H9 (cell line): ENCODE measurements at regions not wholly inside any gene's neighbourhood (a gene's known extent, or its start where the extent isn't known, plus 50 kb on each side); places are given as distances from the start of the nearest gene placed in this dataset.
"Not testable (repeated sequence)": the region's sequence is repeated elsewhere in the genome, so short reads cannot be mapped to it uniquely, and the experiment has no call there.

Experiments
- DNase-seq: peaks from one replicate; pipeline ENCODE4 v3.0.0-alpha.2; 2017
- H2AFZ ChIP-seq: one replicate; pipeline ENCODE4 v1.6.1; 2013; ENCODE audit warnings: mild to moderate bottlenecking, low read length, control low read depth, moderate library complexity
- H2AK5ac ChIP-seq: 2 replicates; pipeline ENCODE4 v1.6.1; 2013; ENCODE audit warnings: low read length, control low read depth, mixed read lengths; ENCODE audit not compliant: insufficient read length
- H2BK120ac ChIP-seq: one replicate; pipeline ENCODE4 v1.6.1; 2013; ENCODE audit warnings: low read depth, mild to moderate bottlenecking, low read length, control low read depth, inconsistent platforms; ENCODE audit not compliant: poor library complexity, severe bottlenecking
- H2BK12ac ChIP-seq: 2 replicates; pipeline ENCODE4 v1.6.1; 2013; ENCODE audit warnings: low read length, control low read depth, mixed read lengths, low read depth; ENCODE audit not compliant: insufficient read length
- H2BK15ac ChIP-seq: 2 replicates; pipeline ENCODE4 v1.6.1; 2013; ENCODE audit warnings: low read depth, low read length, control low read depth
- H2BK20ac ChIP-seq: one replicate; pipeline ENCODE4 v1.6.1; 2013; ENCODE audit warnings: low read depth, mild to moderate bottlenecking, low read length, control low read depth, inconsistent platforms; ENCODE audit not compliant: poor library complexity, severe bottlenecking
- H2BK5ac ChIP-seq: 2 replicates; pipeline ENCODE4 v1.6.1; 2013; ENCODE audit warnings: low read length, control low read depth, mixed read lengths; ENCODE audit not compliant: insufficient read length
- H3K14ac ChIP-seq: 2 replicates; pipeline ENCODE4 v1.6.1; 2013; ENCODE audit warnings: low read length, control low read depth; ENCODE audit not compliant: insufficient read depth
- H3K18ac ChIP-seq: 2 replicates; pipeline ENCODE4 v1.6.1; 2013; ENCODE audit warnings: low read depth, mild to moderate bottlenecking, mixed read lengths, low read length, control low read depth; ENCODE audit not compliant: insufficient read length
- H3K23ac ChIP-seq: 2 replicates; pipeline ENCODE4 v1.6.1; 2013; ENCODE audit warnings: low read length, control low read depth, mixed read lengths, low read depth; ENCODE audit not compliant: insufficient read length
- H3K23me2 ChIP-seq: 2 replicates; pipeline ENCODE4 v1.6.1; 2013; ENCODE audit warnings: low read depth, mild to moderate bottlenecking, mixed read lengths, low read length, control low read depth; ENCODE audit not compliant: insufficient read length, poor library complexity, severe bottlenecking
- H3K27ac ChIP-seq: 2 replicates; pipeline ENCODE4 v1.5.1; 2013; ENCODE audit warnings: low read length, control low read depth, mixed read lengths, low read depth; ENCODE audit not compliant: insufficient read length
- H3K27me3 ChIP-seq: 2 replicates; pipeline ENCODE4 v1.6.1; 2013; ENCODE audit warnings: low read length, control low read depth, inconsistent platforms; ENCODE audit not compliant: insufficient read depth
- H3K4ac ChIP-seq: 2 replicates; pipeline ENCODE4 v1.6.1; 2013; ENCODE audit warnings: low read depth, mild to moderate bottlenecking, control low read depth, inconsistent platforms, low read length, moderate library complexity
- H3K4me1 ChIP-seq: 2 replicates; pipeline ENCODE4 v1.6.1; 2013; ENCODE audit warnings: low read length, control low read depth, inconsistent platforms; ENCODE audit not compliant: insufficient read depth
- H3K4me2 ChIP-seq: 2 replicates; pipeline ENCODE4 v1.6.1; 2013; ENCODE audit warnings: low read length, control low read depth, mixed read lengths; ENCODE audit not compliant: insufficient read length, insufficient read depth
- H3K56ac ChIP-seq: 2 replicates; pipeline ENCODE4 v1.6.1; 2013; ENCODE audit warnings: low read depth, mild to moderate bottlenecking, mixed read lengths, low read length, control low read depth; ENCODE audit not compliant: insufficient read length
- H3K79me1 ChIP-seq: 2 replicates; pipeline ENCODE4 v1.6.1; 2013; ENCODE audit warnings: low read depth, mild to moderate bottlenecking, moderate library complexity, low read length, control low read depth, inconsistent platforms; ENCODE audit not compliant: insufficient read depth, poor library complexity, severe bottlenecking
- H3K79me2 ChIP-seq: 2 replicates; pipeline ENCODE4 v1.6.1; 2013; ENCODE audit warnings: low read length, control low read depth, inconsistent platforms; ENCODE audit not compliant: insufficient read depth
- H3K9ac ChIP-seq: 2 replicates; pipeline ENCODE4 v1.6.1; 2013; ENCODE audit warnings: low read length, control low read depth, mixed read lengths; ENCODE audit not compliant: insufficient read length; ENCODE audit errors: extremely low read depth
- H3K9me3 ChIP-seq: one replicate; pipeline ENCODE4 v1.6.1; 2013; ENCODE audit warnings: low read depth, low read length, inconsistent platforms; ENCODE audit not compliant: control insufficient read depth
- H3T11ph ChIP-seq: one replicate; pipeline ENCODE4 v1.6.1; 2013; ENCODE audit warnings: mild to moderate bottlenecking, low read length, control low read depth, inconsistent platforms
- H4K20me1 ChIP-seq: one replicate; pipeline ENCODE4 v1.6.1; 2013; ENCODE audit not compliant: control insufficient read depth, insufficient read length, insufficient read depth
- H4K5ac ChIP-seq: 2 replicates; pipeline ENCODE4 v1.6.1; 2013; ENCODE audit warnings: low read depth, mild to moderate bottlenecking, mixed read lengths, low read length, control low read depth; ENCODE audit not compliant: insufficient read length
- H4K8ac ChIP-seq: replicated peaks from 2 replicates; pipeline ENCODE4 v1.6.1; 2013; ENCODE audit warnings: low read length, control low read depth, mixed read lengths, low read depth; ENCODE audit not compliant: insufficient read length
- H4K91ac ChIP-seq: 2 replicates; pipeline ENCODE4 v1.6.1; 2013; ENCODE audit warnings: low read depth, mild to moderate bottlenecking, moderate library complexity, mixed read lengths, low read length, control low read depth; ENCODE audit not compliant: insufficient read length
- H3K27ac Mint-ChIP-seq, 3 experiments: 2 replicates in 2 of 3; 3 replicates in 1 of 3; pipeline ENCODE4 v1.8.0; 2020 to 2021; ENCODE audit warnings: mixed read lengths in 3 of 3, mild to moderate bottlenecking in 1 of 3, moderate library complexity in 1 of 3
- H3K27me3 Mint-ChIP-seq: 2 replicates; pipeline ENCODE4 v1.8.0; 2021; ENCODE audit warnings: low read depth, mild to moderate bottlenecking, moderate library complexity, mixed read lengths
- H3K36me3 Mint-ChIP-seq, 3 experiments: 2 replicates in 2 of 3; 3 replicates in 1 of 3; pipeline ENCODE4 v1.8.0; 2020 to 2021; ENCODE audit warnings: low read depth in 3 of 3, mixed read lengths in 3 of 3; ENCODE audit not compliant: insufficient read depth in 1 of 3
- H3K4me1 Mint-ChIP-seq, 2 experiments: 2 replicates each; pipeline ENCODE4 v1.8.0; 2020; ENCODE audit warnings: mixed read lengths in 2 of 2
- H3K4me3 Mint-ChIP-seq, 2 experiments: 2 replicates in 1 of 2; 3 replicates in 1 of 2; pipeline ENCODE4 v1.8.0; 2020 to 2021; ENCODE audit warnings: mild to moderate bottlenecking in 2 of 2, mixed read lengths in 2 of 2, moderate library complexity in 1 of 2
- H3K9me3 Mint-ChIP-seq, 2 experiments: 2 replicates in 1 of 2; 3 replicates in 1 of 2; pipeline ENCODE4 v1.8.0; 2020; ENCODE audit warnings: mild to moderate bottlenecking in 2 of 2, mixed read lengths in 2 of 2, moderate library complexity in 1 of 2
- CTCF ChIP-seq: fragments of 200-600 bp; sonication (generic); conservative IDR thresholded peaks from 3 replicates; pipeline ENCODE4 v1.8.0; 2021; ENCODE audit warnings: antibody characterized with exemption, mild to moderate bottlenecking
- whole genome bisulfite sequencing: extraction: QIAGEN DNeasy Blood & Tissue Kit; methylation state at CpG from one replicate; pipeline ENCODE4 v1.1.7; 2013; ENCODE audit warnings: missing lambda C conversion rate, low lambda C conversion rate, mixed read lengths; ENCODE audit not compliant: insufficient read length; ENCODE audit errors: extremely low coverage; 5-methylcytosine and 5-hydroxymethylcytosine counted together

DNA sequence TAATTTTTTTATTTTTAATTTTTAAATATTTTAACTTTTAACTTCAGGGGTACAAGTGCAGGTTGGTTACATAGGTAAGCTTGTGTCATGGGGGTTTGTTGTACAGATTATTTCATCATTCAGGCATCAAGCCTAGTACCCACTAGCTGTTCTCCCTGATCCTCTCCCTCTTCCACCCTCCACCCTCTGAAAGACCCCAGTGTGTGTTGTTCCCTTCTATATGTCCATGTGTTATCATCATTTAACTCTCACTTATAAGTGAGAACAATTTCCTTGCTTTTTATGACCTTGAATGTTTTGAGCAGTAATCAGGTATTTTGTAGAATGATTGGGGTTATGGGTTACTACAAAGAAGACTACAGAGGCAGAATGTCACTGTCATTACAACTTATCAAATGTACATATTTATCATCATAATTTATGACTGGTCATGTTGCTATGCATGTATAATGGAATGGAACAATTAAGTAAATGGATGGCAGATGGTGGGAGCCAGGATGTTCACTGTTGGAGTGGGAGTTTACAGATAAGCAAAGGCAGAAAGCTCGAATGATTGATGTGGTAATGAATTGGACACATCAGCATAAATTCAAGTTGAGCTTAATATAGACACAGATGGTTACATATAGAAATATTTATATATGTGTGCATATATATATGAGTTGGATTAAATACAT lies 563.8 kb upstream of the ROBO1 start:
- WGBS = no CpG with 5 or more reads among the region's 1 CpG
- no peak overlapping the region for H4K91ac ChIP-seq
- H4K5ac ChIP-seq = no peak overlapping the region
- no peaks in the 10 kb centered on the region for H3K9me3 Mint-ChIP-seq
- no peak overlapping the region for H3K23ac ChIP-seq
- H3T11ph ChIP-seq = no peak overlapping the region
- H2BK12ac ChIP-seq = no peak overlapping the region
- H2AFZ ChIP-seq = no peak overlapping the region
- H3K4me2 ChIP-seq = no peak overlapping the region
- no peaks in the 10 kb centered on the region for H4K20me1 ChIP-seq
- no peaks in the 10 kb centered on the region for H3K36me3 Mint-ChIP-seq
- H3K23me2 ChIP-seq = no peaks in the 10 kb centered on the region
- no peak overlapping the region for H3K18ac ChIP-seq
- H4K8ac ChIP-seq = no peak overlapping the region
- H3K4ac ChIP-seq = no peak overlapping the region
- no peak overlapping the region for H3K27ac ChIP-seq
- H3K56ac ChIP-seq = no peak overlapping the region
- DNase-seq = no peak
- H3K79me1 ChIP-seq = no peaks in the 10 kb centered on the region
- TF ChIP-seq CTCF = no peak
- H3K79me2 ChIP-seq = no peaks in the 10 kb centered on the region
- H3K27me3 ChIP-seq = no peaks in the 10 kb centered on the region
- no peaks in the 10 kb centered on the region for H3K4me1 Mint-ChIP-seq
- no peak overlapping the region for H2BK5ac ChIP-seq
- no peak overlapping the region for H2AK5ac ChIP-seq
- H3K27ac Mint-ChIP-seq = no peak overlapping the region
- no peak overlapping the region for H2BK20ac ChIP-seq
- H3K4me1 ChIP-seq = no peaks in the 10 kb centered on the region
- H3K9ac ChIP-seq = no peak overlapping the region
- no peak overlapping the region for H3K14ac ChIP-seq
- H3K27me3 Mint-ChIP-seq = no peaks in the 10 kb centered on the region
- H2BK15ac ChIP-seq = no peak overlapping the region
- H2BK120ac ChIP-seq = no peak overlapping the region
- H3K4me3 Mint-ChIP-seq = no peak overlapping the region
- no peaks in the 10 kb centered on the region for H3K9me3 ChIP-seq

DNA sequence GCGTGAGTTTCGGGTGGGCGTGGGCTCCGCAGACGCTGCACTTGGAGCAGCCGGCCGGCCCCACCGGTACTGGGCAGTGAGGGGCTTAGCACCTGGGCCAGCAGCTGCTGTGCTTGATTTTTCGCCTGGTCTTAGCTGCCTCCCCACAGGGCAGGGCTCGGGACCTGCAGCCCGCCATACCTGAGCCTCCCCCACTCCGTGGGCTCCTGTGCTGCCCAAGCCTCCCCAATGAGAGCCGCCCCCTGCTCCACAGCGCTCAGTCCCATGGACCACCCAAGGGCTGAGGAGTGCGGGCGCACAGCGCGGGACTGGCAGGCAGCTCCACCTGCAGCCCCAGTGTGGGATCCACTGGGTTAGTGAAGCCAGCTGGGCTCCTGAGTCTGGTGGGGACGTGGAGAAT lies 546.7 kb upstream of the ROBO1 start:
- H3K27me3 Mint-ChIP-seq, H2BK120ac ChIP-seq, H3K56ac ChIP-seq, H3T11ph ChIP-seq, H2AK5ac ChIP-seq, H3K27me3 ChIP-seq, H3K18ac ChIP-seq, H4K5ac ChIP-seq, H3K4me2 ChIP-seq, H3K79me1 ChIP-seq, H3K4ac ChIP-seq, H4K20me1 ChIP-seq, H3K9me3 Mint-ChIP-seq, H3K14ac ChIP-seq, H2BK20ac ChIP-seq, H3K79me2 ChIP-seq, H3K9me3 ChIP-seq, H3K9ac ChIP-seq, H3K36me3 Mint-ChIP-seq, H3K23ac ChIP-seq, H2AFZ ChIP-seq, H2BK15ac ChIP-seq, H3K4me3 Mint-ChIP-seq, H2BK12ac ChIP-seq, DNase-seq, H3K27ac ChIP-seq, H3K4me1 Mint-ChIP-seq, H2BK5ac ChIP-seq, H4K91ac ChIP-seq, H3K23me2 ChIP-seq, H4K8ac ChIP-seq, H3K4me1 ChIP-seq: not testable (repeated sequence)
- WGBS = no CpG with 5 or more reads among the region's 19 CpGs
- peak overlapping the region in 1 of 3 experiments; percentile 72; a peak in 1 of 7 replicates for H3K27ac Mint-ChIP-seq
